Parathyroid adenoma (tissue), 2 donors: ENCODE measurements at regions not wholly inside any gene's neighbourhood (a gene's known extent, or its start where the extent isn't known, plus 50 kb on each side); places are given as distances from the start of the nearest gene placed in this dataset.

Experiments used
- H2AFZ ChIP-seq: fragments of 300-600 bp; sonication (generic); one replicate; pipeline ENCODE4 v1.7.0; 2017; ENCODE audit warnings: antibody characterized with exemption, mild to moderate bottlenecking
- H3K27ac ChIP-seq: fragments of 300-600 bp; sonication (generic); one replicate; pipeline ENCODE4 v1.7.0; 2017
- H3K27me3 ChIP-seq: fragments of 300-600 bp; sonication (generic); one replicate; pipeline ENCODE4 v1.7.0; 2017; ENCODE audit warnings: low read length; ENCODE audit not compliant: control insufficient read depth, insufficient read depth
- H3K36me3 ChIP-seq: fragments of 300-600 bp; sonication (generic); one replicate; pipeline ENCODE4 v1.7.0; 2017; ENCODE audit warnings: low read length; ENCODE audit not compliant: control insufficient read depth, insufficient read depth
- H3K4me1 ChIP-seq: fragments of 300-600 bp; sonication (generic); one replicate; pipeline ENCODE4 v1.7.0; 2017; ENCODE audit warnings: control low read depth
- H3K4me2 ChIP-seq: fragments of 300-600 bp; sonication (generic); one replicate; pipeline ENCODE4 v1.7.0; 2017; ENCODE audit warnings: low read length
- H3K4me3 ChIP-seq: fragments of 300-600 bp; sonication (generic); one replicate; pipeline ENCODE4 v1.7.0; 2017; ENCODE audit warnings: low read depth, low read length
- H3K79me2 ChIP-seq: fragments of 300-600 bp; sonication (generic); one replicate; pipeline ENCODE4 v1.7.0; 2017; ENCODE audit warnings: control low read depth
- H3K9ac ChIP-seq: fragments of 300-600 bp; sonication (generic); one replicate; pipeline ENCODE4 v1.7.0; 2017; ENCODE audit warnings: mild to moderate bottlenecking
- H3K9me3 ChIP-seq: fragments of 300-600 bp; sonication (generic); one replicate; pipeline ENCODE4 v1.7.0; 2017; ENCODE audit warnings: low read length; ENCODE audit not compliant: control insufficient read depth
- CTCF ChIP-seq: fragments of 300-600 bp; sonication (generic); IDR thresholded peaks from one replicate; pipeline ENCODE4 v1.7.0; 2017; ENCODE audit warnings: antibody characterized with exemption, mild to moderate bottlenecking
- donor health status: primary hyperparathyroidism.

GRCh38 chr2:35976611-35977010 lies 379.0 kb upstream of the CRIM1 start:
- H3K36me3 ChIP-seq = no peaks in the 10 kb centered on the region
- no peak overlapping the region for H3K27ac ChIP-seq
- no peak overlapping the region for H3K9ac ChIP-seq
- H2AFZ ChIP-seq = no peak overlapping the region
- H3K9me3 ChIP-seq = no peaks in the 10 kb centered on the region
- no peak overlapping the region for H3K4me2 ChIP-seq
- H3K4me3 ChIP-seq = no peak overlapping the region
- H3K4me1 ChIP-seq = no peaks in the 10 kb centered on the region
- H3K27me3 ChIP-seq = no peaks in the 10 kb centered on the region
- TF ChIP-seq CTCF = no peak
- no peaks in the 10 kb centered on the region for H3K79me2 ChIP-seq

GRCh38 chr2:35973737-35974132 lies 381.8 kb upstream of the CRIM1 start:
- H3K4me3 ChIP-seq = no peak overlapping the region
- H3K9ac ChIP-seq = no peak overlapping the region
- H3K9me3 ChIP-seq = no peaks in the 10 kb centered on the region
- H2AFZ ChIP-seq = no peak overlapping the region
- TF ChIP-seq CTCF = no peak
- H3K79me2 ChIP-seq = no peaks in the 10 kb centered on the region
- no peaks in the 10 kb centered on the region for H3K36me3 ChIP-seq
- H3K27ac ChIP-seq = no peak overlapping the region
- H3K4me1 ChIP-seq = no peaks in the 10 kb centered on the region
- no peaks in the 10 kb centered on the region for H3K27me3 ChIP-seq
- H3K4me2 ChIP-seq = no peak overlapping the region

DNA sequence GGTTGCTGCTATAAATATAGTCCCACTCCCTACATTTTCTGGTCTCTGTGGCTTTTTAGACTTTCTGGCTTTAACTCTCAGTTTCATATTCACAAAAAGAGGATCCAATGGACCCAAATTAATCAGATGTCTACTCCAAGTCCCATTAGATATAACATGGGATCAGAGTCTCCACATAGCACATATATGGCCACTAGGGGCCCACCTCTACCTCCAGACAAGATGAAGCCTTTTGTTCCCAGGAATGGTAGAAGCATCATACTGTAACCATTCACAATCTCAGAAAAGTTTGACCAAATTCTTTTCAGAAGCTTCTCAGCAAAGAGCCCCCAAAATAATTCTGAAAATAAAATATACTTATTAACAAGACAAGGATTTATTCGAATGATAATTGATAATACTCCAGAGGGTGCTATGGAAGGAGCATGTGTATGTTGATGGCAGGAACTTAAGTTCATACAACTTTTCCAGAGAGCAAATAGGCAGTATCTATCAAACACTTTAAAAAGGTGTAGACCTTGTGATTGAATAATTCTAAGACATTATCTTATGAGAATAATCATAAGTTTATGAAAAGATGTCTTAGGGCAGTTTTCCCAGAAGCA lies 382.3 kb upstream of the CRIM1 start:
- no peaks in the 10 kb centered on the region for H3K79me2 ChIP-seq
- no peak overlapping the region for H2AFZ ChIP-seq
- H3K27ac ChIP-seq = no peak overlapping the region
- H3K4me3 ChIP-seq = no peak overlapping the region
- no peaks in the 10 kb centered on the region for H3K4me1 ChIP-seq
- H3K9me3 ChIP-seq = no peaks in the 10 kb centered on the region
- H3K27me3 ChIP-seq = no peaks in the 10 kb centered on the region
- H3K4me2 ChIP-seq = no peak overlapping the region
- H3K36me3 ChIP-seq = no peaks in the 10 kb centered on the region
- no peak overlapping the region for H3K9ac ChIP-seq
- TF ChIP-seq CTCF = no peak

DNA sequence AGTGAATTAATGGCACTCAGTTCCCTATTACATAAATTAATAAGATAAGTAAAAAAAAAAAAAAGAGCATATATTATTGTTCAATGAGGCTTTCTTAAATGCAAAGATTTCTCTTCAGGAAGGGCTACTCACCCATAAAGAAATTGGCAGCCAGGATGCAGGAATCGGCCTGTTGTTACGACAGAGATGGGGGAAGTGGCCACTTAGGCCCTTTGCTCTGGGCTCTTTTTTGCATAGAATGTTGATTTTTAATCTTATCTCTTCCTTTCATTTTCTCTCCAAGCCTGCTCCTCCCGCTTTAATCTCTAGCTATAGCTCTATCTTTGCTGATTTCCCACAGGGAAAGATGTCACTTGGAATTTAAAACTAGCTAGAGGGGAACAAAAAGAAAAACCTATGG lies 391.8 kb upstream of the CRIM1 start:
- no peak overlapping the region for H3K4me3 ChIP-seq
- H3K79me2 ChIP-seq = no peaks in the 10 kb centered on the region
- H3K36me3 ChIP-seq = no peaks in the 10 kb centered on the region
- H3K4me1 ChIP-seq = no peaks in the 10 kb centered on the region
- no peak overlapping the region for H3K4me2 ChIP-seq
- H3K9me3 ChIP-seq = no peaks in the 10 kb centered on the region
- no peak overlapping the region for H3K27ac ChIP-seq
- H3K27me3 ChIP-seq = no peaks in the 10 kb centered on the region
- TF ChIP-seq CTCF = no peak
- H2AFZ ChIP-seq = no peak overlapping the region
- H3K9ac ChIP-seq = no peak overlapping the region

GRCh38 chr2:35963357-35963756 lies 392.2 kb upstream of the CRIM1 start:
- Histone ChIP-seq H3K4me1 (no peaks in the 10 kb centered on the region), H3K4me3 (no peak overlapping the region), H3K27me3 (no peaks in the 10 kb centered on the region), H3K9ac (no peak overlapping the region), H3K36me3 (no peaks in the 10 kb centered on the region), H3K27ac (no peak overlapping the region), H3K9me3 (no peaks in the 10 kb centered on the region), H3K4me2 (no peak overlapping the region), H2AFZ (no peak overlapping the region), H3K79me2 (no peaks in the 10 kb centered on the region)
- TF ChIP-seq CTCF = no peak
